SW 1271 (cell line): ENCODE measurements at regions not wholly inside any gene's neighbourhood (a gene's known extent, or its start where the extent isn't known, plus 50 kb on each side); places are given as distances from the start of the nearest gene placed in this dataset.
"Not testable (repeated sequence)": the region's sequence is repeated elsewhere in the genome, so short reads cannot be mapped to it uniquely, and the experiment has no call there.

Experiments
- DNase-seq, 2 experiments: peaks; one replicate each; lab custom pipeline; 2025; lab: John Stamatoyannopoulos, UW

GRCh38 chr5:159498630-159499029, 168.3 kb upstream of the IL12B start:
- DNase-seq, result no peak

- DNase-seq, result not testable (repeated sequence)
Measured at GRCh38 chr5:159502116-159502515, 171.8 kb upstream of the IL12B start.

- DNase-seq, result no peak
Measured at GRCh38 chr5:159503236-159503635, 172.9 kb upstream of the IL12B start.

- no peak for DNase-seq
Measured at GRCh38 chr5:159504106-159504856, 174.0 kb upstream of the IL12B start.

- DNase-seq, result no peak
Measured at GRCh38 chr5:159504857-159505304, 174.6 kb upstream of the IL12B start.

GRCh38 chr5:159507055-159507454, 176.8 kb upstream of the IL12B start:
- DNase-seq, result no peak

- DNase-seq, result no peak
Measured at GRCh38 chr5:159507661-159508060, 177.4 kb upstream of the IL12B start.

GRCh38 chr5:159508344-159508743, 178.1 kb upstream of the IL12B start:
- no peak for DNase-seq

GRCh38 chr5:159509002-159509660, 178.8 kb upstream of the IL12B start:
- DNase-seq, result no peak

- DNase-seq, result no peak
Measured at GRCh38 chr5:159510282-159510681, 180.0 kb upstream of the IL12B start.

GRCh38 chr5:159511570-159511969, 181.3 kb upstream of the IL12B start:
- DNase-seq, result no peak

GRCh38 chr5:159512064-159512463, 181.8 kb upstream of the IL12B start:
- DNase-seq, result no peak

- no peak for DNase-seq
Measured at GRCh38 chr5:159514229-159514810, 184.0 kb upstream of the IL12B start.

- DNase-seq, result no peak
Measured at GRCh38 chr5:159515197-159515596, 184.9 kb upstream of the IL12B start.

- DNase-seq, result peak in 1 of 2 experiments; percentile 56
Measured at GRCh38 chr5:159515909-159516415, 185.7 kb upstream of the IL12B start.

GRCh38 chr5:159518371-159518770, 188.1 kb upstream of the IL12B start:
- no peak for DNase-seq

- DNase-seq, result no peak
Measured at GRCh38 chr5:159519365-159519764, 189.1 kb upstream of the IL12B start.

GRCh38 chr5:159522841-159523240, 192.6 kb upstream of the IL12B start:
- DNase-seq, result no peak

- not testable (repeated sequence) for DNase-seq
Measured at GRCh38 chr5:159524279-159524678, 194.0 kb upstream of the IL12B start.

GRCh38 chr5:159525117-159525516, 194.8 kb upstream of the IL12B start:
- DNase-seq, result no peak

- DNase-seq, result no peak
Measured at GRCh38 chr5:159527546-159528254, 197.4 kb upstream of the IL12B start.

- no peak for DNase-seq
Measured at GRCh38 chr5:159531554-159532105, 201.3 kb upstream of the IL12B start.
